Left ventricle myocardium inferior (tissue), 1 donor: ENCODE measurements at regions not wholly inside any gene's neighbourhood (a gene's known extent, or its start where the extent isn't known, plus 50 kb on each side); places are given as distances from the start of the nearest gene placed in this dataset.
"Not testable (repeated sequence)": the region's sequence is repeated elsewhere in the genome, so short reads cannot be mapped to it uniquely, and the experiment has no call there.

ENCODE experiments used
- DNase-seq: peaks from one replicate; pipeline ENCODE4 v3.0.0-alpha.2; 2020
- H3K27ac ChIP-seq: fragments of 200-600 bp; replicated peaks from 2 replicates; pipeline ENCODE4 v1.8.0; 2021
- H3K27me3 ChIP-seq: fragments of 200-600 bp; 2 replicates; pipeline ENCODE4 v1.8.0; 2021; ENCODE audit warnings: low read depth
- H3K36me3 ChIP-seq: fragments of 200-600 bp; 2 replicates; pipeline ENCODE4 v1.8.0; 2021
- H3K4me1 ChIP-seq: fragments of 200-600 bp; 2 replicates; pipeline ENCODE4 v1.8.0; 2021
- H3K4me3 ChIP-seq: fragments of 200-600 bp; 2 replicates; pipeline ENCODE4 v1.8.0; 2021; ENCODE audit warnings: mild to moderate bottlenecking, moderate library complexity
- H3K9me3 ChIP-seq: fragments of 200-600 bp; replicated peaks from 2 replicates; pipeline ENCODE4 v1.8.0; 2021
- CTCF ChIP-seq: fragments of 200-600 bp; IDR thresholded peaks from 2 replicates; pipeline ENCODE4 v1.8.0; 2021; ENCODE audit warnings: antibody characterized with exemption, mild to moderate bottlenecking, borderline replicate concordance
- intact Hi-C: fragments of 100-400 bp; cut with micrococcal nuclease; formaldehyde crosslinking; loops from one replicate; pipeline ENCODE4 v1.11.0; 2022
- donor health status: DM: no; HTN: yes; CAD: no; lungs with severe emphysema.

- no peak for TF ChIP-seq CTCF
- intact Hi-C loops, result no loop called here
Observed at GRCh38 chrX:2631743-2632532, 59.2 kb upstream of the CD99 start.

GRCh38 chrX:2630935-2631742, 60.0 kb upstream of the CD99 start:
- H3K27ac ChIP-seq, result peak overlapping the region; percentile 57
- peaks cover 13% of the 10 kb centered on the region for H3K4me1 ChIP-seq
- intact Hi-C loops, H3K27me3 ChIP-seq, H3K4me3 ChIP-seq, DNase-seq: not testable (repeated sequence)
- H3K36me3 ChIP-seq, result peaks cover 29% of the 10 kb centered on the region
- H3K9me3 ChIP-seq, result peaks cover 28% of the 10 kb centered on the region

More at GRCh38 chrX:2631743-2632532, 59.2 kb upstream of the CD99 start:
- no peak for DNase-seq
- Histone ChIP-seq H3K4me3 (no peak overlapping the region), H3K27ac (no peak overlapping the region), H3K9me3 (peaks cover 28% of the 10 kb centered on the region), H3K27me3 (no peaks in the 10 kb centered on the region), H3K4me1 (peaks cover 13% of the 10 kb centered on the region), H3K36me3 (peaks cover 21% of the 10 kb centered on the region)

- Histone ChIP-seq H3K36me3 (peaks cover 34% of the 10 kb centered on the region), H3K9me3 (peaks cover 28% of the 10 kb centered on the region), H3K4me1 (peaks cover 13% of the 10 kb centered on the region), H3K27ac (peak overlapping the region; percentile 57)
- H3K27me3 ChIP-seq, DNase-seq, intact Hi-C loops, H3K4me3 ChIP-seq: not testable (repeated sequence)
Observed at GRCh38 chrX:2630008-2630934, 60.8 kb upstream of the CD99 start.

- TF ChIP-seq CTCF, result no peak
- no peak overlapping the region for H3K4me3 ChIP-seq
- no peaks in the 10 kb centered on the region for H3K27me3 ChIP-seq
- DNase-seq, result no peak
- peaks cover 13% of the 10 kb centered on the region for H3K4me1 ChIP-seq
- H3K9me3 ChIP-seq, result peaks cover 28% of the 10 kb centered on the region
- peak overlapping the region; percentile 57 for H3K27ac ChIP-seq
- intact Hi-C loops, result no loop called here
- peaks cover 38% of the 10 kb centered on the region for H3K36me3 ChIP-seq
Observed at GRCh38 chrX:2629316-2630007, 61.6 kb upstream of the CD99 start.

GRCh38 chrX:2628751-2629315, 62.3 kb upstream of the CD99 start:
- H3K4me1 ChIP-seq, result peaks cover 13% of the 10 kb centered on the region
- no peak overlapping the region for H3K4me3 ChIP-seq
- no peak for TF ChIP-seq CTCF
- H3K27ac ChIP-seq, result peak overlapping the region; percentile 57
- no peak for DNase-seq
- intact Hi-C loops, result no loop called here
- no peaks in the 10 kb centered on the region for H3K27me3 ChIP-seq
- peaks cover 28% of the 10 kb centered on the region for H3K9me3 ChIP-seq
- H3K36me3 ChIP-seq, result peaks cover 45% of the 10 kb centered on the region
